HG03558 (cell line): ENCODE measurements at regions not wholly inside any gene's neighbourhood (a gene's known extent, or its start where the extent isn't known, plus 50 kb on each side); places are given as distances from the start of the nearest gene placed in this dataset.
A peak's percentile ranks its signal among the peaks of the same experiment; 100 is the strongest.

ENCODE experiments used
- ATAC-seq: cut with Tn5 transposase; IDR thresholded peaks from one replicate; pipeline ENCODE4 v1.9.1; 2021; ENCODE audit warnings: moderate number of reproducible peaks; ENCODE audit not compliant: unreplicated experiment; ENCODE audit errors: extremely low read depth

DNA sequence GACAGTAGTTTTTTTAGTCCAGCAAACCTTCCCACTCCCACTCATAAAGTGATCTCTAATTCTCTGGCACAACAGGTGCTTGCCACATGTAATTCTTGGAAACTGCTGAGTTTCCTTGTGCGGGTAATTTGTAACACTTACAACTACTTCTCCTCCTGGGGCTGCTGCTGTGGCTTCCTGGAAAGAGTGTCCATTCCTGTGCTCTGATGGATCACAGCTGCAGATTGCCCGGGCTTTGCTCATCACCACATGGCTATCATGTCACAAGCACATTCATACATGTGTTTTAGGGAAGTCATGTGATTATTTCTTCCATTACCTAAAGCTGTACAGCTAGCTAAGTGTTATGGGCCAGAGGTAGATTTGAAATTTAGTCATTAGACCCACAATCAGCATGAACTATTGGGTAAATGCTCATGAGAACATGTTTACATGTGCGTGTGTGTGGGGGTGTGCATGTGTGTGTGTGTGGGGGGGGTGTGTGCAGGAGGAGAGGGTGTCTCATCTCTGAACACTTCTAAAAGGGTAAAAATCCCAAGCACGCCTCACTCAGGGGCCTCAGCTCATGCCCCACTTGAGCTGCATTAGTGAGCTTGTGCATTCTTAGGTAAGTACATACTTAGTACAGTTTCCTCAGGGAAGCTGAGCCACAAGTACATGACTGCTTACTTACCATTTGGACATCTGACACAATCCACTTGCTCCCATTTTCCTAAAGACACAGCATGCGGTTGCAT, 118.1 kb upstream of the CCDC112 start:
- peak; percentile 11 for ATAC-seq

DNA sequence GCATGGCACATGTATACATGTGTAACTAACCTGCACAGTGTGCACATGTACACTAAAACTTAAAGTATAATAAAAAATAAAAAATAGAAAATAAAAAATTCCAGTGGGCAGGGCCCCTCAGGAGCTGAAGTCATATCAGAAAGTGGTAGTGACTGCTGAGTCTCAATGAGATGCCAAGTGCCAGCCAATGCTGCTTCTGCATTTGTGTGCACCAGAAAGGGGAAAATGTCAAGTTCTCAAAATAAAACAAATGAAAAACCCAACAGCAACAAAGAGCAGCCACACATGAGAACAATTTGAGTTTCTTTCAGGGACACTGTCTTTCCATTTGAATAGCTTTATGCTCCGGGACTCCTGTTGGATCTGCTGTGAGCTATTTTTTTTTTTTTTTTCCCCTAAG, 117.2 kb upstream of the CCDC112 start:
- ATAC-seq, result no peak

DNA sequence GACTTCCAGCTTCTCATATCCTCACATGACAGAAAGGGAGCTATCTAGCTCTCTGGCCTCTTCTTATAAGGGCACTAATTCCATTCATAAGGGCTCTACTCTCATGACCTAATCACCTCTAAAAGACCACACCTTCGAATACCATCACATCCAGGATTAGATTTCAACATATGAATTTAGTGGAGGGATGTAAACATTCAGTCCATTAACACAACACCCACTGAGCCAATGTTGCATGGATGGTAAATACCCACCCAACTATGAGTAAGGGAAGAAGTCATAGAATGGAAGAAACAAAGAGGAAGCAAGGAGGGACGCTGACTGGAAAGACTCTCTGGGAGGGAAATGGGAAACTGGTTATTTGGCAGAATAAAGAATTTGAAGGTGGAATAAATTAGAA, 112.6 kb upstream of the CCDC112 start:
- ATAC-seq, result no peak

DNA sequence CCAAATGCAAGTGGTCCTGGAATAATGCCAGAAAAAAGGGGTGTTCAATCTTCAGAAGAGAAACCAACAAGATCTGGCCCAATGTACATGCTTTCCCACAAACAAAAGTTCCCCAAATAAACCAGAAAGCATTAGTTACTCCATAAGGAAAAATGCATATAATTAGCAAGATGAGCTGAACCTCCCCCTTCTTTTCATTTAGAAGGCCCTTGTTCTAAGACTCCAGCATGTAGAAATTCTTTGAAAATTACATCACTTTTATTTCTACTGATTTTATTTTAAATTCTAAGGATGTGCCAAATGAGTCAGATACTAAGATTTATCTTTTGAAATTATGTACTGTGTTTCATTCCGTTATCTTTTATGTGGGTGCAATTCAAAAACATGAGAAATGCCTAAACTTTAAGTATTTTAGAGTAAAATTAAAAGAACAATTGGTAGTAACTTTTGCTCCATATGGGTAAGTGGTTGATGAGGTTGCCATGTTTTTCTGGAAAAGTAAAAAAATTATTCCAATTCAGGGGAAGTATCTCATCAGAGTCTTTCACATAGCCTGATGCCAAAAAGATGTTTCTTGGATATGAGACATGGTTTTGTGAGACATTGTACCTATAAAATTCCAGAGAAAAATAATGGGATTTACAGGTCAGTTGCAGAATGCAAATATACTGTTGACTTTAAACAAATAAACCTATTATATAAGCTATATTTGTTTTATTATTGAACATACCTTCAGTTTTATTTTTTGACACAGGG, 106.5 kb upstream of the CCDC112 start:
- no peak for ATAC-seq

DNA sequence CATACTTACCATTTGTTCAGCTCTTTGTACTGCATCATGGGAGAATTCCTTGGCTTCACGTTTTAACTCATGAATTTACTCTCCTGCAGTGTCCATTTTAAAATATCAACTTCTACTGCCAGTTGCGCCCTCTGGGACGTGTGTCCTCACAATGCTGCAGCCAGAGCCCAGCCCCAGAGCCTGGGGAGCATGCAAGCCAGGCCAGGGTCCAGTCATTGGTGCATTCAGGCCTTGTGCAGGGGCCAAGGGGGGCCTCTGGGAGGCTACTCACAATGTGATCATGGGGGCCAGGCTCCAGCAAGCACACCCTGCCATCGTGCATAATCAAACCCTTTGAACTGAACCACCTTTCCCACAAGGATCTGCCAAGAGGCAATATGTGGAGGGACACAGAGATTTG, 105.6 kb upstream of the CCDC112 start:
- ATAC-seq, result no peak

DNA sequence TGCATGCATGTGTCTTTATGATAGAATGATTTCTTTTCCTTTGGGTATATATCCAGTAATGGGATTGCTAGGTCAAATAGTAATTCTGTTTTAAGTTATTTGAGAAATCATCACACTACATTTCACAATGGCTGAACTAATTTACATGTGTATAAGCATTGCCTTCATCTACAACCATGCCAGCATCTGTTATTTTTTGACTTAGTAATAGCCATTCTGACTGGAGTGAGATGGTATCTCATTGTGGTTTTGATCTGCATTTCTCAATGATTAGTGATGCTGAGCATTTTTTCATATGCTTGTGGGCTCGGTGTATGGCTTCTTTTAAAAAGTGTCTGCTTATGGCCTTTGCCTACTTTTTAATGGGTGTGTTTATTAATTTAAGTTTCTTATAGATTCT, 102.3 kb upstream of the CCDC112 start:
- no peak for ATAC-seq

DNA sequence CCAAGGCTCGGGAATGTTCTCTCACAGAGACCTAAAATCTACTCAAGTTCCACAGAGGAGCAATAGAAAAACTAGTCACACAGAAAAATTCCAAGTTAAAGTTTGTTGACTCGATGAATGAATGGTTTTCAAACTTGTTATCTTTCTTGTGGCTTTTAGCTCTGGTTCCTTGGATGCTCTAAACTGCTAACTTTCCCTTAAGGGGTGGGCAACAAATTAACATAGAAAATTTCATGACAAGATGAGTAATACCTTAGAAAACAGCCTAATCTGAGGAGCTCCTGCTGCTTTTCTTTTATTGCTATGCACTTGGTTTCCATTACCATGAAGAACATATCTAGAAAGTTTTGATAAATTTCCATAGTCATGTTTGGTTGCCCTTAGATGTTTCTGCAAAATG, 100.2 kb upstream of the CCDC112 start:
- ATAC-seq, result no peak

DNA sequence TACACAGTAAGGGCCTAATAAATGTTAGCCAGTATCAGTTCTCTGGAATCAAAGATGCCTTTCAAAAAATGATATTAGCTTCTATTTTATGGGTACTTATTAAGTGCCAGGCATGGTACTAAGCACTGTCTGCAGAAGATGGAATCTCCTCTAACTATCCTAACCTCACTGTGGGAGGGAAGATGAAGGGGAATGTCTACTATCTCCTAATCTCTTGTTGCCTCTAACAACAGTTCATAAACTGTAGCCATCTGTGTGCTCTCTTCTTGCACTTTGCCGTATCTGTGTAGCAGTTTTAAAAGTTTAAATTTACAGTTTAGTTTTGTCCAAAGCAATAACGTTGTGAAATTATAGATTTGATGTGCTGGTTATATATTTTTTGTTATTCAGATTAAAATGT, 99.6 kb upstream of the CCDC112 start:
- ATAC-seq, result no peak

DNA sequence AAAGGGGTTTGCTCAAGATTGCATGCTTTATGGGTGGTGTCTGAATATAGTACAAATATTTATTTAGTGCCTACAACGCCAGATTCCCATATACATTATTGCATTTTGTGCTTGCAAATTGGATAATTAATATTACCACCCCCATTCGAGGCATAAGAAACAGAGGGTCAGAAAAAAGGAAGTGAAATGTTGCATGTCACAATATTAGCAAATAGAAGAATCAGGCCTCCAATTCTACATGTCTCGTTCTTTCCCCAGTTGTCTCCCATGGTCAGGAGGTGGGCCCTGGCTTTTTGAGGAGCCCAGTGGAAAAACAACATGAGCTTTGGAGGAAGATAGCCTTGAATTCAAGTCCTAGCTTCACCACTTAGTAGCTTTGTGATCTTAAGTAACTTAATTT, 98.1 kb upstream of the CCDC112 start:
- ATAC-seq, result no peak

DNA sequence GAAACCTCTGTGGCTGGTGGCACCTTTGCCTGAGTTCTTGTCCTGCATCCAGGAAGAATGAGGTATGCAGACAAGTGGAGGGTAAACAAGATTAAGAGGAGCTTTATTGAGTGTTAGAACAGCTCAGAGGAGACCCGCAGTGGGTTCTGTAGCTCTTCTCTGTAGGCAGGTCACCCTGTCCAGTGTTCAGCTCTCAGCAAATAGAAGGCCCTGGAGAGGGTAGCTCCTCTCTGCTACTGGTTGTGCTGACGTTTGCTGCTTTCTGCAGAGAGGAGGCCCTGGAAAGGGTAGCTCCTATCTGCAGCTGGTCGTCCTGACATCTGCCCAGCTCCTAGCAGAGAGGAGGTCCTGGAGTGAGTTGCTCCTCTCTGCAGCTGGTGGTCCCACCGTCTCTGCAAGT, 96.8 kb upstream of the CCDC112 start:
- ATAC-seq, result no peak

DNA sequence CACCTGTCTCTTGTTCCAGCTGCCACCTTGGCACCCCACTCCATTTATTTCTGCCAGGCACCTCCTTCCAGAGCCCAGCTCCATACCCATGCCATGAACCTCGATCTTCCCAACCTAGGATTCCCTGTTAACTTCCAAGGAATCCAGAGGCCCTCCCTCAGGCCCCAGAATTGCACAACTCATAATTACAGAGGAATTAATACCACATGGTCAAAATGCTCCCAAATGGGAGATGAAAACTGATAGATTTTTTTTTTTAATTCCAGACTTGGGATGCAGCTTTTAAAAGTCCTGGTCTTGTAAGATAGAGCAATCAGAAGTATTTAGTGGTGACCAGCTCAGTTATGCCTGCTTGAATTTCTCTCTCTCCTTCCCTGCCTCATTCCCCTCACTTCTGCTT, 96.2 kb upstream of the CCDC112 start:
- ATAC-seq, result no peak

DNA sequence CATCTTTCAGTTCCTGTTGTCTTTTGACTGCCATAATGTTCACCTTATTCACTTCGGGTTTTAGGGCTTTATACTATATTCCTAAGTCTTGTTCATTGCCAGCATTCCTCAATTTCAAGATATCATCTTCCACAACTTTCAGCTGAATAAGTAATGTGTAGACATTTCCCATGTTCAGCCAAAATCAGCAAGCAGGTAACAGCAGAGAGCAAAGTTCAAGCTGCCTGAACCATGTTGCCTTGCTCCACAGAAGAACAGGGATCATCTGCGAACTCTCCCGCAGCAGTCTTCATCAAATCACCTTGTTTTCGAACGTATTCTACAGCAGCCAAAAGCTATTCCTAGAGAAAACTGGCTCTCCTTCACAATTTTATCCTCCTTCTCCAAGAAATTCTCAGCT, 95.3 kb upstream of the CCDC112 start:
- ATAC-seq, result no peak

DNA sequence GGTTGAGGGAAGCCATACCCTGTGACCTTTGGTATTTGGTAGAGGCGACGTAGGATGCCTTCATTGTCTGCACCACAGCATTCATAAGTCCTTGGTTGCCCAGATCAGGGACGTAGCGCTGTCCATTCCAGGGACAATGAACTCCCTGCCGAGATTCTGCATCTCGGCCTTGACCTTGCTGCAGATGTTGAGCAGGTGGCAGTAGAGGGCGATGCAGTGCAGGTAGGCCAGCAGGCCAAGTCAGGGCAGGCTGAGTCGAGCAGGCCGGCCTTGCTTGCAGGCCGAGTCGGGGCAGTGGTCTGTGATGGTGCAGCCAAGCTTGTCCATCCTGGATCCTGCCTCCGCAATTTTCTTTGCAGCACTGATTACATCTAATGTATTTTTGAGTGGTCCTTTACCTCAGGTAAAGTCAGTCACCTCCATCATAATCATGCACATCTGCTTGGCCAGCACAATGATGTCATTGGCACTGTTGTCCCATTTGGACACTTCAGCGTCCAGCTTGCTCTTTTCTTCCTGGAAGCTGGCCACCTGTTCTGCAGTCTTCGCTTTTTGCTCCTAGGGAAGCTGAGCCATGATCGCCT, 93.4 kb upstream of the CCDC112 start:
- no peak for ATAC-seq

DNA sequence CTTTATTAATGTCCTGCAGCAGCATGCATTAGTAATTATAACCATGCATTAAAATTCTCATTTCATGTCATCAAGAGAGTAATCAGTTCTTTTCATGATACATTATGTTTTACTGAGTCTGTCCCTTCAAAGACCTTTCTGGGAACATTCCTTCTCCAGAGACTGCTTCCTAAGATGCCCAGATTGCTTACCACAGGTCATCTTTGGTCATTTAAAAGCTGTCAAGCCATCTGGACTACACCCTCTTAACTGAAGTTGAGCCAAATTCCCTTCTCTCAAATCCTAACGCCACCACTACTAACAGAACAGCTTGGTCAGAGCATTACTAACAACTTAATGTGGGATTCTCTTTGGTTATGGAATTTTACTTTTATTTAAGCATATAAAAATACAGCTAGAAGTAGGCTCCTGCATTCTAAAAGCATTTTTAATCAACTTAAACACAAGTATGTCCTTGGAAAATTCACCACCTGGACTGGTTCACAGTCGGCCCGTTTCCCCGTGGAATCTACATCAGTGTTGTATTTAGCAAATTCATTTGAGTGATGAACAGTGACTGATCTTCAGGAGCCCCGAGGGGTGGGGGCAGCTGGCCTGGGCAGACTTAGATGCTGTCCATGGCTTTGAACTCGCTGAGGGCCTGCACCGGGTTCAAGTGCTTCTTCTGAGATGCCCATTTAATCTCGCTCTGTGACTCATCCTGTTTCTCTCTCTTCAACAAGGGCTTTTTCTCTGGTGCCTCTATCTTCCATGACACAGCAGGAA, 92.8 kb upstream of the CCDC112 start:
- ATAC-seq, result no peak

DNA sequence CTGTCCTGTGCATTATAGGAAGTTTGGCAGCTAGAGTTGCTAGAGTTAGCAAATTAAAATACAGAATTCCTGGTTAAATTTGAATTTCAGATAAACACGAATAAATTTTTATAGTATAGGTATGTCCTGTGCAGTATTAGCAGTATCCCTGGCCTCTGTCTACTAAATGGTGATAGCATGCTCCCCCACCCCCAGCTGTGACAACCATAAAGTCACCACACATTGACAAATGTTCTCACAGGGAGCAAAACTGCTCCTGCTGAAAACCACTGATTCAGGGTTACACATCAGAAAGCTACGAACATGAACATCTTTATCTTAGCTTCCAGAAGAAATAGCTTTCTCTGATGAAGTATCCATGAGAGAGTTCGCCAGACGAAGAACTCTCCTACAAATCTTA, 91.8 kb upstream of the CCDC112 start:
- ATAC-seq, result no peak

DNA sequence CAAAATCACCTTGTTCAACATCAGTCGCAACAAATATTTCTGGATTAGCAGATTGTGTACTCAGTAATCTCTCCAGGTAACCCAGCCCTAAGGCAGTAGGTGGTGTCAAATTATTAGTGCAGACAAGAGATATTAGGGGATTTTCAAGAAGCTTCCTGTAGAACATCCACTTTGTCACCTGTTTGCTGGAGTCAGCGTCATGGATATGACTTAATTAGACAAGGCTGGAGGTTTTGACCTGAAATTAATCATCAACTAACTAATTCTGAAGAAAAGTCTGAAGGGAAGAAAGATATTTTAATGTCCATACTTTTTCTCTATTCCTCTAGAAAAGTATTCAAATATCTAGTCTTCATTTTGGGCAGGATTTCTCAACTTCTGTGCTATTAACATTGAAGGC, 91.4 kb upstream of the CCDC112 start:
- no peak for ATAC-seq

DNA sequence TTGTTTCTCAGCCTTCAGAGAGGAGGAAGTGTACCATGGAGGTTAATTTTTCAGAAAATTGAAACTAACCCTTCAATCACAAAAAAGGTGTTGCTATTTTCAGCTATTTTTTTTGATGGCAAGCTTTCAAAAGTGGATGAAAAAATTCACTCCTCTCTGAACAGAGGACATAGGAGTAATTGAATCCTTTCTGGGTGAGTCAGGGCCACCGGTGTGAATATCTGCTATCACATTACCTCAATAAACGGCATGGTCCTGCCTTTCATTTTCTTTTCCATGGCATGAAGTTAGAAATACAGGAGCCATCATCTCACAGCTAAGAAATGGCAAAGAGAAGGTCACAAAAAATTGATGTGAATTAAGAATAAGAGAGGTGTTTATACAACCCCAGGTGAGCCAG, 90.2 kb upstream of the CCDC112 start:
- ATAC-seq, result no peak

DNA sequence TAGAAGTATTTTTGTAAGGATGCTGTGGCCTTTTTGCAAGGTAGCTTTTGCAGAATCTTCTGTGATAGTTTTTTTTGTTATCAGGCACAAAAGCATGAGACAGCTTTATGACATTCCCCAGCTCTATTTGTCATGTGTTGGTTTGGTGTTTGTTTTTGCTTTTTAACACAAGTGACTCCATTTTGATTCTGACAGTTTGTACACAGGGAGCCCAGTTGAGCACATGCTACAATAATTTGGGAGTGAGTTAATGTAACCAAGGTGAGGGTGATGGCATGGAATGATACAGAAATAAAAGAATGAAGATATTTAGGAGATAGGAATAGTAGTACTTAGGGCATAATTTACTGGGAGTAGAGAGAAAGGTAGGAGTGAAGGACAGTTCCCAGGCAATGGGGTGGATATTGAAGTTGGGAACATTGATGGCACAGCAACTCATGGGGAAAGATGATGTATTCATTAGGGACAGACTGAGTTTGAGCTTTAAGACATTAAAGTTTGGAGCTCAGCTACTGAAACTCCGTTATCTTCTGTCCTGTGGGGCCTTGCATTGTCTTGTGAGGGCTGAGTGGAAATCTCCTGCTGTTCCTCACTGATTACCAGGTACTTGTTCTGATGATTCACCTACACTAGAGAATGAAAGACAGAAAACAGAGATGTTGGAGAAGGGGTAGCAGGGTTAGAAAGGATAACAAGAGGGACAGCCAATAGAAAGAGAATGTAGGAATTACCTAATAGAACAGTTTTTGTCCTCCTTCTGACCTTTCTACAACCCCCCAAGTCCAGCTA, 88.3 kb upstream of the CCDC112 start:
- ATAC-seq, result no peak

DNA sequence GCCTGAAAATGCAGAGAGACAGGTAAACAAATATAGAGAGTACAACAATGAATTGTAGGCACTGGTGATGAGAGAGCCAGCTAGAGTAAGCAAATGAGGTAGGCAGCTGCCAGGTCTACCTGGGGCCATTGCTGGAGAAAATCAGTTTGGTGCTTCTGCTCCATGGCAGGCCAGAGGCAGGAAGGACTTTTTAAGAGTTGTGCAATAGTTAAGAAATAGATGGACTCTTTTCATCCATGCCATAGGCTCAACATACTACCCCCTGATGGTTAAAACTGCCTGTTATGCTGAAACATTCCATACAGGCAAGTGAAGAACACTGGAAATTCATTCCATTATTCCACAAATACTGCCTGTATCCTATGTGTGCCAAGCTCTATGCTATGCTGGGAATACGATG, 86.5 kb upstream of the CCDC112 start:
- no peak for ATAC-seq
